GM21786 (cell line): ENCODE measurements at regions not wholly inside any gene's neighbourhood (a gene's known extent, or its start where the extent isn't known, plus 50 kb on each side); places are given as distances from the start of the nearest gene placed in this dataset.

Source experiments
- ATAC-seq: cut with Tn5 transposase; IDR thresholded peaks from one replicate; pipeline ENCODE4 v1.9.1; 2021; ENCODE audit not compliant: unreplicated experiment

GRCh38 chr5:126208691-126209090, 214.5 kb upstream of the GRAMD2B start:
- no peak for ATAC-seq

GRCh38 chr5:126210955-126211354, 212.3 kb upstream of the GRAMD2B start:
- ATAC-seq: no peak

- ATAC-seq: no peak
These were observed 203.6 kb upstream of the GRAMD2B start for GRCh38 chr5:126219616-126220015.

GRCh38 chr5:126220725-126221124, 202.5 kb upstream of the GRAMD2B start:
- ATAC-seq: no peak

GRCh38 chr5:126228934-126229333, 194.3 kb upstream of the GRAMD2B start:
- ATAC-seq: no peak

- no peak for ATAC-seq
These were observed 190.0 kb upstream of the GRAMD2B start for GRCh38 chr5:126233256-126233655.

GRCh38 chr5:126234563-126235195, 188.5 kb upstream of the GRAMD2B start:
- no peak for ATAC-seq

- no peak for ATAC-seq
These were observed 187.6 kb upstream of the GRAMD2B start for GRCh38 chr5:126235628-126236027.

GRCh38 chr5:126236994-126237393, 186.2 kb upstream of the GRAMD2B start:
- no peak for ATAC-seq

GRCh38 chr5:126248611-126249010, 174.6 kb upstream of the GRAMD2B start:
- ATAC-seq: no peak

- no peak for ATAC-seq
These were observed 172.2 kb upstream of the GRAMD2B start for GRCh38 chr5:126251024-126251423.

GRCh38 chr5:126253406-126253805, 169.8 kb upstream of the GRAMD2B start:
- ATAC-seq: no peak

- ATAC-seq: no peak
These were observed 159.5 kb upstream of the GRAMD2B start for GRCh38 chr5:126263591-126264184.

- ATAC-seq: no peak
These were observed 157.3 kb upstream of the GRAMD2B start for GRCh38 chr5:126265917-126266316.

- no peak for ATAC-seq
These were observed 155.8 kb upstream of the GRAMD2B start for GRCh38 chr5:126267438-126267837.

GRCh38 chr5:126268697-126269315, 154.4 kb upstream of the GRAMD2B start:
- ATAC-seq: no peak

GRCh38 chr5:126269511-126269910, 153.7 kb upstream of the GRAMD2B start:
- no peak for ATAC-seq

GRCh38 chr5:126271141-126271540, 152.1 kb upstream of the GRAMD2B start:
- ATAC-seq: no peak

GRCh38 chr5:126274076-126274762, 149.0 kb upstream of the GRAMD2B start:
- ATAC-seq: no peak

- ATAC-seq: no peak
These were observed 148.5 kb upstream of the GRAMD2B start for GRCh38 chr5:126274763-126275125.

GRCh38 chr5:126277762-126278161, 145.4 kb upstream of the GRAMD2B start:
- ATAC-seq: no peak

GRCh38 chr5:126280343-126280742, 142.9 kb upstream of the GRAMD2B start:
- ATAC-seq: no peak
